Stimulated activated CD4-positive, alpha-beta T cell treated with anti-CD3 and anti-CD28 coated beads, Interleukin-12 subunit alpha, Interleukin-12 subunit beta, amount 100 ng/mL, for 24 hours (primary cell): ENCODE measurements at regions not wholly inside any gene's neighbourhood (a gene's known extent, or its start where the extent isn't known, plus 50 kb on each side); places are given as distances from the start of the nearest gene placed in this dataset.

Experiments used
- DNase-seq, 2 experiments: peaks; one replicate each; pipeline ENCODE4 v3.0.0-alpha.2; 2020; ENCODE audit warnings: low read depth in 2 of 2

GRCh38 chr2:12284037-12284436 lies 432.7 kb upstream of the TRIB2 start:
- no peak for DNase-seq

GRCh38 chr2:12284487-12284886 lies 432.2 kb upstream of the TRIB2 start:
- DNase-seq, result no peak

- no peak for DNase-seq
These were observed 430.4 kb upstream of the TRIB2 start for GRCh38 chr2:12286347-12286746.

GRCh38 chr2:12287220-12287751 lies 429.4 kb upstream of the TRIB2 start:
- no peak for DNase-seq

GRCh38 chr2:12288048-12288447 lies 428.7 kb upstream of the TRIB2 start:
- no peak for DNase-seq

- DNase-seq, result no peak
These were observed 427.5 kb upstream of the TRIB2 start for GRCh38 chr2:12289120-12289802.

GRCh38 chr2:12291303-12291702 lies 425.4 kb upstream of the TRIB2 start:
- DNase-seq, result no peak

GRCh38 chr2:12293874-12294273 lies 422.9 kb upstream of the TRIB2 start:
- DNase-seq, result no peak

GRCh38 chr2:12295856-12296519 lies 420.7 kb upstream of the TRIB2 start:
- no peak for DNase-seq

- no peak for DNase-seq
These were observed 419.8 kb upstream of the TRIB2 start for GRCh38 chr2:12296915-12297314.

GRCh38 chr2:12298352-12298751 lies 418.4 kb upstream of the TRIB2 start:
- no peak for DNase-seq

- DNase-seq, result no peak
These were observed 417.3 kb upstream of the TRIB2 start for GRCh38 chr2:12299431-12299830.

- no peak for DNase-seq
These were observed 416.6 kb upstream of the TRIB2 start for GRCh38 chr2:12300019-12300602.

- no peak for DNase-seq
These were observed 415.8 kb upstream of the TRIB2 start for GRCh38 chr2:12300927-12301326.

- DNase-seq, result no peak
These were observed 414.6 kb upstream of the TRIB2 start for GRCh38 chr2:12302140-12302539.

- DNase-seq, result no peak
These were observed 414.0 kb upstream of the TRIB2 start for GRCh38 chr2:12302691-12303090.

- DNase-seq, result no peak
These were observed 413.3 kb upstream of the TRIB2 start for GRCh38 chr2:12303181-12304030.

GRCh38 chr2:12304564-12305171 lies 412.1 kb upstream of the TRIB2 start:
- no peak for DNase-seq

GRCh38 chr2:12305931-12306330 lies 410.8 kb upstream of the TRIB2 start:
- DNase-seq, result no peak

- DNase-seq, result no peak
These were observed 406.3 kb upstream of the TRIB2 start for GRCh38 chr2:12310399-12310798.

- DNase-seq, result no peak
These were observed 403.1 kb upstream of the TRIB2 start for GRCh38 chr2:12313445-12314126.
